Neutrophil (primary cell): ENCODE measurements at regions not wholly inside any gene's neighbourhood (a gene's known extent, or its start where the extent isn't known, plus 50 kb on each side); places are given as distances from the start of the nearest gene placed in this dataset.

Experiments used
- H3K27ac ChIP-seq: fragments of 200-600 bp; sonication (generic); 2 replicates; pipeline ENCODE4 v1.5.1; 2016; ENCODE audit warnings: mild to moderate bottlenecking, moderate library complexity
- H3K27me3 ChIP-seq: fragments of 200-600 bp; sonication (generic); 2 replicates; pipeline ENCODE4 v1.6.0; 2016; ENCODE audit warnings: mild to moderate bottlenecking
- H3K36me3 ChIP-seq: fragments of 200-600 bp; sonication (generic); 2 replicates; pipeline ENCODE4 v1.5.1; 2017
- H3K4me1 ChIP-seq, 2 experiments: fragments of 200-600 bp in 1 of 2; sonication (generic) in 1 of 2; 1 replicate in 1 of 2; 2 replicates in 1 of 2; pipeline versions ENCODE4 v1.5.1 to v1.6.1; 2013 to 2016; ENCODE audit warnings: low read depth in 1 of 2, low read length in 1 of 2, mild to moderate bottlenecking in 1 of 2, moderate library complexity in 1 of 2; ENCODE audit not compliant: control insufficient read depth in 1 of 2, insufficient read depth in 1 of 2
- H3K4me3 ChIP-seq, 2 experiments: fragments of 200-600 bp in 1 of 2; sonication (generic) in 1 of 2; 1 replicate in 1 of 2; 2 replicates in 1 of 2; pipeline ENCODE4 v1.5.1; 2013 to 2016; ENCODE audit warnings: low read depth in 1 of 2, low read length in 1 of 2, mild to moderate bottlenecking in 1 of 2, moderate library complexity in 1 of 2
- H3K9me3 ChIP-seq: fragments of 200-600 bp; sonication (generic); 2 replicates; pipeline ENCODE4 v1.5.1; 2016
- CTCF ChIP-seq: fragments of 200-600 bp; sonication (generic); IDR thresholded peaks from 2 replicates; pipeline ENCODE4 v1.5.1; 2016; ENCODE audit warnings: antibody characterized with exemption

GRCh38 chr9:17942498-17942897, 363.6 kb downstream of the SH3GL2 start:
- TF ChIP-seq CTCF, result no peak
- H3K27ac ChIP-seq, result no peak overlapping the region
- H3K36me3 ChIP-seq, result no peaks in the 10 kb centered on the region
- H3K4me1 ChIP-seq, result no peaks in the 10 kb centered on the region
- H3K9me3 ChIP-seq, result no peaks in the 10 kb centered on the region
- no peak overlapping the region for H3K4me3 ChIP-seq
- no peaks in the 10 kb centered on the region for H3K27me3 ChIP-seq

GRCh38 chr9:17955409-17955808, 376.5 kb downstream of the SH3GL2 start:
- no peak for TF ChIP-seq CTCF
- Histone ChIP-seq H3K27me3 (no peaks in the 10 kb centered on the region), H3K4me3 (no peak overlapping the region)

GRCh38 chr9:17958363-17958762, 379.5 kb downstream of the SH3GL2 start:
- H3K36me3 ChIP-seq, result no peaks in the 10 kb centered on the region
- no peak overlapping the region for H3K27ac ChIP-seq
- no peak overlapping the region for H3K4me3 ChIP-seq
- H3K9me3 ChIP-seq, result no peaks in the 10 kb centered on the region
- H3K4me1 ChIP-seq, result no peaks in the 10 kb centered on the region
- H3K27me3 ChIP-seq, result no peaks in the 10 kb centered on the region
- no peak for TF ChIP-seq CTCF

More at GRCh38 chr9:17955409-17955808, 376.5 kb downstream of the SH3GL2 start:
- no peaks in the 10 kb centered on the region for H3K36me3 ChIP-seq
- H3K27ac ChIP-seq, result no peak overlapping the region
- H3K9me3 ChIP-seq, result no peaks in the 10 kb centered on the region
- H3K4me1 ChIP-seq, result no peaks in the 10 kb centered on the region

GRCh38 chr9:17962747-17963146, 383.9 kb downstream of the SH3GL2 start:
- Histone ChIP-seq H3K4me3 (no peak overlapping the region), H3K36me3 (no peaks in the 10 kb centered on the region), H3K27ac (no peak overlapping the region), H3K4me1 (no peaks in the 10 kb centered on the region), H3K9me3 (no peaks in the 10 kb centered on the region), H3K27me3 (no peaks in the 10 kb centered on the region)
- no peak for TF ChIP-seq CTCF

GRCh38 chr9:17963498-17963897, 384.6 kb downstream of the SH3GL2 start:
- H3K27me3 ChIP-seq, result no peaks in the 10 kb centered on the region
- no peaks in the 10 kb centered on the region for H3K9me3 ChIP-seq
- H3K27ac ChIP-seq, result no peak overlapping the region
- TF ChIP-seq CTCF, result no peak
- H3K36me3 ChIP-seq, result no peaks in the 10 kb centered on the region
- no peak overlapping the region for H3K4me3 ChIP-seq
- no peaks in the 10 kb centered on the region for H3K4me1 ChIP-seq

- H3K36me3 ChIP-seq, result no peaks in the 10 kb centered on the region
- no peak overlapping the region for H3K4me3 ChIP-seq
- no peak for TF ChIP-seq CTCF
- no peaks in the 10 kb centered on the region for H3K4me1 ChIP-seq
- no peaks in the 10 kb centered on the region for H3K27me3 ChIP-seq
- no peaks in the 10 kb centered on the region for H3K9me3 ChIP-seq
- H3K27ac ChIP-seq, result no peak overlapping the region
These were observed 388.9 kb downstream of the SH3GL2 start for GRCh38 chr9:17967731-17968130.
